H1 (cell line): ENCODE measurements at regions not wholly inside any gene's neighbourhood (a gene's known extent, or its start where the extent isn't known, plus 50 kb on each side); places are given as distances from the start of the nearest gene placed in this dataset.

Experiments used
- CTCF ChIA-PET: fragments of 300-600 bp; sonication (Branson Sonifier 250); formaldehyde crosslinking; loops from one replicate; lab custom pipeline; 2021; ENCODE audit not compliant: partially characterized antibody; lab: Charles Lee
- POLR2A ChIA-PET: fragments of 300-600 bp; sonication (Branson Sonifier 250); formaldehyde crosslinking; loops from one replicate; lab custom pipeline; 2021; ENCODE audit warnings: inconsistent platforms; ENCODE audit not compliant: partially characterized antibody; lab: Charles Lee
- DNase-seq, 2 experiments: peaks; one replicate each; pipeline versions ENCODE4 v3.0.0 to v3.0.0-alpha.2; 2010 to 2022; ENCODE audit warnings: low spot score in 2 of 2, low read depth in 1 of 2, mixed read lengths in 1 of 2
- FAIRE-seq: peaks from 2 replicates; lab custom pipeline; 2011; peaks lifted over from hg19 to GRCh38; lab: Jason Lieb, UNC
- H2AFZ ChIP-seq: 2 replicates; pipeline ENCODE4 v1.8.1; 2012; ENCODE audit warnings: low read length, inconsistent platforms
- H2AK5ac ChIP-seq: 2 replicates; pipeline ENCODE4 v1.6.1; 2013; ENCODE audit warnings: low read depth, low read length
- H2BK120ac ChIP-seq: replicated peaks from 2 replicates; pipeline ENCODE3; 2013; ENCODE audit warnings: low read depth, low read length, inconsistent platforms
- H2BK12ac ChIP-seq: 2 replicates; pipeline ENCODE4 v1.6.1; 2013; ENCODE audit warnings: low read depth, low read length
- H2BK15ac ChIP-seq: 2 replicates; pipeline ENCODE4 v1.6.1; 2013; ENCODE audit warnings: low read length
- H2BK20ac ChIP-seq: 2 replicates; pipeline ENCODE4 v1.6.1; 2013; ENCODE audit warnings: low read length
- H2BK5ac ChIP-seq: 2 replicates; pipeline ENCODE4 v1.6.1; 2013; ENCODE audit warnings: low read depth, low read length
- H3K14ac ChIP-seq: 2 replicates; pipeline ENCODE4 v1.6.1; 2013; ENCODE audit warnings: inconsistent platforms; ENCODE audit not compliant: insufficient read length
- H3K18ac ChIP-seq: 2 replicates; pipeline ENCODE4 v1.6.1; 2013; ENCODE audit warnings: low read length; ENCODE audit errors: extremely low read depth
- H3K23ac ChIP-seq: 2 replicates; pipeline ENCODE4 v1.6.1; 2013; ENCODE audit warnings: inconsistent platforms; ENCODE audit not compliant: insufficient read length
- H3K23me2 ChIP-seq: 2 replicates; pipeline ENCODE4 v1.6.1; 2013; ENCODE audit warnings: low read depth, low read length
- H3K27ac ChIP-seq: 2 replicates; pipeline ENCODE4 v1.6.1; 2011; ENCODE audit warnings: low read depth, low read length, inconsistent platforms
- H3K27me3 ChIP-seq, 4 experiments: replicated peaks in 1 of 4; 1 replicate in 1 of 4; 2 replicates in 3 of 4; pipeline versions ENCODE4 v1.6.1 to v1.8.1; 2011 to 2013; ENCODE audit warnings: low read length in 3 of 4, mild to moderate bottlenecking in 3 of 4, inconsistent platforms in 2 of 4, mixed read lengths in 2 of 4, moderate library complexity in 1 of 4; ENCODE audit not compliant: control insufficient read depth in 3 of 4, insufficient read depth in 3 of 4; ENCODE audit errors: extremely low read depth in 1 of 4
- H3K36me3 ChIP-seq, 4 experiments: 2 replicates each; pipeline versions ENCODE4 v1.6.1 to v1.8.1; 2011 to 2013; ENCODE audit warnings: mild to moderate bottlenecking in 4 of 4, low read length in 3 of 4, moderate library complexity in 2 of 4, control low read depth in 1 of 4, inconsistent platforms in 1 of 4; ENCODE audit not compliant: insufficient read depth in 4 of 4, control insufficient read depth in 2 of 4
- H3K4ac ChIP-seq: replicated peaks from 2 replicates; pipeline ENCODE3; 2013; ENCODE audit warnings: low read length, low read depth, mixed read lengths, inconsistent platforms; ENCODE audit not compliant: insufficient read length
- H3K4me1 ChIP-seq, 4 experiments: replicated peaks in 1 of 4; 1 replicate in 1 of 4; 2 replicates in 3 of 4; pipeline versions ENCODE4 v1.6.1 to v1.8.1; 2011 to 2013; ENCODE audit warnings: low read length in 3 of 4, inconsistent platforms in 2 of 4, mixed read lengths in 1 of 4; ENCODE audit not compliant: insufficient read depth in 4 of 4, control insufficient read depth in 3 of 4
- H3K4me2 ChIP-seq, 2 experiments: 2 replicates each; pipeline versions ENCODE4 v1.6.1 to v1.8.1; 2011 to 2013; ENCODE audit warnings: low read depth in 2 of 2, low read length in 2 of 2, control low read depth in 1 of 2, inconsistent platforms in 1 of 2, mild to moderate bottlenecking in 1 of 2; ENCODE audit not compliant: insufficient read depth in 1 of 2
- H3K4me3 ChIP-seq, 4 experiments: fragments of 200-600, 300-600 bp in 1 of 4; sonication (generic), shearing (Covaris generic), sonication (Bioruptor Twin) in 1 of 4; 2 replicates each; pipeline versions ENCODE4 v1.5.1 to v1.8.1; 2011 to 2016; ENCODE audit warnings: low read length in 4 of 4, low read depth in 3 of 4, control low read depth in 2 of 4, inconsistent platforms in 2 of 4, mild to moderate bottlenecking in 2 of 4, mixed read lengths in 1 of 4, moderate library complexity in 1 of 4; ENCODE audit not compliant: insufficient read depth in 2 of 4; ENCODE audit errors: extremely low read depth in 1 of 4
- H3K56ac ChIP-seq: replicated peaks from 2 replicates; pipeline ENCODE3; 2013; ENCODE audit warnings: low read depth, mild to moderate bottlenecking, mixed read lengths, low read length, inconsistent platforms; ENCODE audit not compliant: insufficient read length
- H3K79me1 ChIP-seq: 2 replicates; pipeline ENCODE4 v1.6.1; 2013; ENCODE audit warnings: low read depth, low read length, control low read depth
- H3K79me2 ChIP-seq, 2 experiments: 2 replicates each; pipeline versions ENCODE4 v1.6.1 to v1.8.1; 2012 to 2013; ENCODE audit warnings: low read length in 2 of 2, mild to moderate bottlenecking in 2 of 2, inconsistent platforms in 1 of 2; ENCODE audit not compliant: insufficient read depth in 2 of 2, control insufficient read depth in 1 of 2
- H3K9ac ChIP-seq, 4 experiments: replicated peaks in 1 of 4; 1 replicate in 1 of 4; 2 replicates in 3 of 4; pipeline versions ENCODE4 v1.6.1 to v1.8.1; 2011 to 2013; ENCODE audit warnings: low read depth in 3 of 4, low read length in 3 of 4, control low read depth in 2 of 4, mild to moderate bottlenecking in 2 of 4, moderate library complexity in 2 of 4, inconsistent platforms in 1 of 4; ENCODE audit errors: extremely low read depth in 1 of 4
- H3K9me3 ChIP-seq, 2 experiments: 2 replicates each; pipeline versions ENCODE4 v1.6.1 to v1.8.1; 2012 to 2013; ENCODE audit warnings: mild to moderate bottlenecking in 2 of 2, moderate library complexity in 2 of 2, control low read depth in 1 of 2, inconsistent platforms in 1 of 2, low read depth in 1 of 2, low read length in 1 of 2, mixed read lengths in 1 of 2; ENCODE audit not compliant: insufficient read depth in 2 of 2
- H4K20me1 ChIP-seq, 2 experiments: replicated peaks in 1 of 2; 2 replicates each; pipeline versions ENCODE3 to v1.8.1; 2011 to 2013; ENCODE audit warnings: inconsistent platforms in 2 of 2, low read length in 2 of 2, mild to moderate bottlenecking in 1 of 2; ENCODE audit not compliant: insufficient read depth in 2 of 2, control insufficient read depth in 1 of 2
- H4K5ac ChIP-seq: 2 replicates; pipeline ENCODE4 v1.6.1; 2013; ENCODE audit warnings: low read length, low read depth, mixed read lengths, inconsistent platforms; ENCODE audit not compliant: insufficient read length
- H4K8ac ChIP-seq: 2 replicates; pipeline ENCODE4 v1.8.0; 2013; ENCODE audit warnings: mild to moderate bottlenecking, moderate library complexity, low read length, inconsistent platforms; ENCODE audit not compliant: insufficient read depth; ENCODE audit errors: extremely low read depth
- H4K91ac ChIP-seq: replicated peaks from 2 replicates; pipeline ENCODE3; 2013; ENCODE audit warnings: low read length, mixed read lengths, inconsistent platforms; ENCODE audit not compliant: insufficient read length
- ASH2L ChIP-seq: fragments of 200-600, 300-600 bp; sonication (generic); IDR thresholded peaks from one replicate; pipeline ENCODE4 v1.7.1; 2017; ENCODE audit warnings: low read length
- BCL11A ChIP-seq, 2 experiments: IDR thresholded peaks; one replicate each; pipeline ENCODE4 v1.6.1; 2011; ENCODE audit warnings: low read depth in 2 of 2, low read length in 2 of 2, mild to moderate bottlenecking in 2 of 2
- CBX5 ChIP-seq: fragments of 300-800, 300-1000 bp; sonication (generic); IDR thresholded peaks from 2 replicates; pipeline ENCODE4 v1.7.1; 2016; ENCODE audit warnings: antibody characterized with exemption, low read length, low read depth
- CEBPB ChIP-seq: IDR thresholded peaks from 2 replicates; pipeline ENCODE4 v1.6.1; 2012; ENCODE audit warnings: low read depth, low read length
- SP1 ChIP-seq: IDR thresholded peaks from 2 replicates; pipeline ENCODE4 v1.6.1; 2011; ENCODE audit warnings: low read depth, low read length
- SP2 ChIP-seq: IDR thresholded peaks from 2 replicates; pipeline ENCODE4 v1.6.1; 2012; ENCODE audit warnings: mild to moderate bottlenecking, low read length, inconsistent platforms
- TBP ChIP-seq: IDR thresholded peaks from 2 replicates; pipeline ENCODE4 v1.6.1; 2011; ENCODE audit warnings: low read depth, low read length, improper control_type of control experiment
- WGBS, 2 experiments: shearing (Covaris generic) in 1 of 2; methylation state at CpG; one replicate each; pipeline versions ENCODE4 v1.1.6 to v1.1.7; 2013 to 2015; ENCODE audit warnings: low lambda C conversion rate in 2 of 2, mixed read lengths in 2 of 2, inconsistent platforms in 1 of 2, low coverage in 1 of 2, missing lambda C conversion rate in 1 of 2; ENCODE audit not compliant: insufficient replicate concordance in 2 of 2, insufficient coverage in 1 of 2, insufficient read length in 1 of 2; ENCODE audit errors: extremely low coverage in 1 of 2, missing lambda C conversion rate in 1 of 2; 5-methylcytosine and 5-hydroxymethylcytosine counted together

DNA sequence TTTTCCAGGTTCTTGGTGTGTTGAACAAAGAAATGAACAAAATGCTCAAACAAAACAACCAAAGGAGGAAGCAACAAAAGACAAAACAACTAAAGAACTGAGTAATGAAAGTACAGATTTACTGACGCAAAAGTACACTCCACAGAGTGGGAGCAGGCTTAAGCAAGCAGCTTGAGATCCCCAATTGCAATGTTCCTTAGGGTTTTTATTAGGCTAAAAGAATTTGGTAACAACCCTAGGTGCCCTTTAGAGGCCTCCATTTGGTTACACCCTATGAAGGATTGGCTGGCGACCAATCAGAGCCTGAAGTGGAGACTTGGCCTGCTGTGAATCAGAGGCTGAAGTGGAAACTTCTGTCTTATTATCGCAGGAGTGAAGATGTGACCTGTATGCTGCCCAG is 243.4 kb upstream of the ATP10A start:
- 88% methylated on average over 3 of the region's 3 CpGs; no CpG with 5 or more reads in 1 of the 2 experiments for WGBS, 2 experiments
- no peak overlapping the region for H3K4me2 ChIP-seq
- H2AFZ ChIP-seq: no peak overlapping the region
- no peaks in the 10 kb centered on the region for H3K23me2 ChIP-seq
- no peak overlapping the region for H4K5ac ChIP-seq
- no peak overlapping the region for H3K4ac ChIP-seq
- no peak for TF ChIP-seq BCL11A (IDR thresholded peaks at IDR 0.05; ENCODE audit: low read depth in 2 of 2, low read length in 2 of 2)
- TF ChIP-seq ASH2L: no peak
- no peak for TF ChIP-seq SP2
- no peak for TF ChIP-seq TBP
- TF ChIP-seq CEBPB: no peak
- TF ChIP-seq SP1: no peak
- no peak for TF ChIP-seq CBX5
- H2BK12ac ChIP-seq: no peak overlapping the region
- no peak overlapping the region for H3K27ac ChIP-seq
- peaks cover 4 to 12% (median 10%) of the 10 kb centered on the region in 4 experiments for H3K4me1 ChIP-seq
- POLR2A ChIA-PET: no interaction called here
- H3K27me3 ChIP-seq: no peaks in the 10 kb centered on the region
- H3K4me3 ChIP-seq: no peak overlapping the region
- H2AK5ac ChIP-seq: no peak overlapping the region
- no peaks in the 10 kb centered on the region for H3K36me3 ChIP-seq
- no peak for DNase-seq
- H3K14ac ChIP-seq: no peak overlapping the region
- FAIRE-seq: no peak
- no peak overlapping the region for H4K8ac ChIP-seq
- H2BK120ac ChIP-seq: no peak overlapping the region
- no peak overlapping the region for H3K23ac ChIP-seq
- CTCF ChIA-PET: interaction anchor here (0.8 kb wide), 1 partner anchor 11 kb away, joined by 3 read pairs; no protein-coding TSS in a partner anchor
- H2BK15ac ChIP-seq: no peak overlapping the region
- H3K9ac ChIP-seq: no peak overlapping the region
- no peak overlapping the region for H3K18ac ChIP-seq
- no peaks in the 10 kb centered on the region for H4K20me1 ChIP-seq
- no peak overlapping the region for H3K56ac ChIP-seq
- no peaks in the 10 kb centered on the region for H3K79me2 ChIP-seq
- H2BK5ac ChIP-seq: no peak overlapping the region
- no peak overlapping the region for H4K91ac ChIP-seq
- H3K9me3 ChIP-seq: peaks cover 5 to 9% of the 10 kb centered on the region in 2 experiments; a peak in 3 of 4 replicates
- H2BK20ac ChIP-seq: no peak overlapping the region
- H3K79me1 ChIP-seq: no peaks in the 10 kb centered on the region
